CD4-positive, alpha-beta T cell treated with Interferon alpha-2 for 1 hour (primary cell): ENCODE measurements at regions not wholly inside any gene's neighbourhood (a gene's known extent, or its start where the extent isn't known, plus 50 kb on each side); places are given as distances from the start of the nearest gene placed in this dataset.
"Not testable (repeated sequence)": the region's sequence is repeated elsewhere in the genome, so short reads cannot be mapped to it uniquely, and the experiment has no call there.

Source experiments
- DNase-seq, 2 donors: peaks; one replicate each; pipeline ENCODE4 v3.0.0-alpha.2; 2020 to 2022

GRCh38 chr12:87529413-87529812 lies 499.8 kb downstream of the C12orf50 start:
- no peak for DNase-seq

DNA sequence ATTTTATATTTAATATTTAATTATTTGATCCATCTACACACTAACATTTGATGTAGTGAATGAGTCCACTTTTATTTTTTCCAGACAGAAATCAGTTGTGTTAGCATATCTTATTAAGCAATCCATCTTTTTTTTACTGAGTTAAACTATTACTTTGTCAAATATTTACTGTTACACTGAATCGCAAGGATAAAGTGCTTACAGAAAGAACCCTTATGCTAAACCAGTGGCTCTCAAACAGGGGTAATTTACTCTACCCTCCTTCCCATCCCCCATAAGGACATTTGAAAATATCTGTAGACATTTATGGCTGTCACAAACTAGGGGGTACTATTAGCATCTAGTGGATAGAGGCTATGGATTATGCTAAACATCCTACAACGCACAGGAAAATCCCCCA lies 508.2 kb downstream of the C12orf50 start:
- DNase-seq, result no peak

DNA sequence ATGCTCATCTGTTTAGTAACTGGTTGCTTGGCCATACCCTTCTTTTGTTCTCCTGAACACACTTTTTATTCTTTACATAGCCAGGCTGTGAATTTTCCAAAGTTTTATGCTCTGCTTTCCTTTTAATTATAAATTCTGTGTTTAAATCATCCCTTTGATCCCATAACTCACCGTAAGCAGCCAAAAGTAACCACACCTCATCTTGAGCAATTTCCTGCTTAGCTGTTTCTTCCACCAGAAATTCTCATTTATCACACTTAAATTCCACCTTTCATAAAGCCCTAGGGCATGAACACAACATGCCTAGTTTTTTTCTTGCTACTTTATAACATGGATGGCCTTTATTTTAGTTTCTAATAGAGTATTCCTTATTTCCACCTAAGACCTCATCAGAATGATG lies 510.7 kb downstream of the C12orf50 start:
- no peak for DNase-seq

GRCh38 chr12:87518036-87518435 lies 511.2 kb downstream of the C12orf50 start:
- DNase-seq, result no peak

DNA sequence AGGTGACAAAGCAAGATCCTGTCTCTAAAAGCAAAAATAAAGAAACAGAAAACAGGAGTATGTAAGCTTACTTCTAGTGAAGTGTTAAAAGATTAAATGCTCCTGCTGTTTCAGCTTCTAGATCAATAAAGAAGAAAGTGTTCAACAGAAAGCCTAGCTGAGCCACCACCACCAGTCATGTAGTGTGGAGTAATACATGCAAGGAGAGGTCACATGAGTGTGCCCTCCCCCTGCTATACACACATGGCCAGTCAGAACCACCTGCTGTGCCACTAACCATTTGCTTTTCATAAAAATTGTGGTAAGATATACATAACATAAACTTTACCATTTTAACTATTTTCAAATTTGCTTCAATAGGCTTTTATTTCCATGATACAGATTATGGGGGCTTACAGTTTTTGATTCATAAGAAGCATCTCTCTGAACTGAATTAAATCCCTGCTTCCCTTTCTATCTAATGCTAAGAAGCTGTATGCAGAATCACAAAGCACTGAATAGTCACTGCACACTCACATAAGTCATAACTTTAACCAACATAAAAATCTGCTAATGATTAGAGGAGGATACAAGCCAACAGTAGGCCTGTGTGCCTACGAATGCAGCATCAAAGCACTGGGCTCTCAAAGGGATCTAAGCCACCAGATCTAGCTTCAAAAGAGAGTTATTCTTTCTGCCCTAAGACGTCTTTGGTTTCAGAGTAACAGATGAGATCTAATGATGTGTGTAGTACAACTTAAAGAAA lies 515.5 kb downstream of the C12orf50 start:
- DNase-seq, result no peak

DNA sequence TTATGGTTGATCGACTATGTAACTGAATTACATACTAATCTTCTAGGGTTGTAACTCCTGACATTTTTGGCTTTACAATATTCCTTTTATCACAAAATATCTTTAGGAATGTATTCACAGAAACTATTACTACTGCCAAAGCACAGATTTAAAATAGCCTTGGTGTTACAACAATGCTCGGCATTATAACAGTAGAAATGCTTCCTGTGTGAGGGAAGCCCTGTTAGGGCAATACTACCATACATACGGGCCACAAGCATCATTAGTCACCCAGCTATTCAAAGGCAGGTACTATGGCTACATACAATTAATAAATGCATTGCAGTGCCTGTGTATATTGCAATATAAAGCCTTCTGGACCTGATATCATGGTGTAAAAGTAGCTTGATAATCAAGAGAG lies 517.8 kb downstream of the C12orf50 start:
- no peak for DNase-seq

- no peak for DNase-seq
Measured at GRCh38 chr12:87509237-87509820, 519.9 kb downstream of the C12orf50 start.

DNA sequence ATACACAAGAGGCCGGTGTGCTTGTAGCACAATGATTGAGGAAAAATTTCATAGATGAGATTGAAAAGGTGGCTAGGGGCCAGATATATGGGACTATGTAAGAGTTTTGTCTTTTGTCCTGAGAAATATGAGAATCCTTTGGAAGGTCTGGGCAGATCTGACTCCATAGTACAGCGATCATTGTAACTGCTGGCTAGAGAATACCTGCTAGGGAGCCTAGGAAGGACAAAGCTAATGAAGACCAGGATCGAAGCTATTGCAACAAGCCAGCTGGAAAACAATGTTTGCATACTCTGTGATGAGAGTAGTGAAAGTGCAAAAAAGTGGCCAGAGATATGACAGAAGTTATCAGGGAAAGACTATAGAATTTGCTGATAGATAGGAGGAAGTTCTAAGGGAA lies 537.6 kb downstream of the C12orf50 start:
- DNase-seq, result no peak

DNA sequence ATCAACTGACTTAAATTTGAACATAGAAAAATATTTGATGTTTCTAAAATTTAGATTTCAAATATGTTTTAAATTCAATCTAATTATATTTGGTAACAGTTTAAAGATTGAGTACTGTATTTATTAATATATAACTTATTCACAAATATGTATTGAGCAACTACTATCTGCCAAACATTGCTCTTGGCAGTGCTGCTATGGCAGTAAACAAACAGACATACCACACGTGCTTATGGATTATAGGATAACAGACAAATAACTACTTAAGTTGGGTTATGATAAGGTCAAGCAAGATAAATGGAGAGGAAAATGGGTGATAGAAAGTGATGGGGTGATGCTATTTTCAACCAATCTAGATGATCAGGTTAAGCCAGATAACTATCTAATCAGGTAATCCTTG lies 538.1 kb downstream of the C12orf50 start:
- no peak for DNase-seq

DNA sequence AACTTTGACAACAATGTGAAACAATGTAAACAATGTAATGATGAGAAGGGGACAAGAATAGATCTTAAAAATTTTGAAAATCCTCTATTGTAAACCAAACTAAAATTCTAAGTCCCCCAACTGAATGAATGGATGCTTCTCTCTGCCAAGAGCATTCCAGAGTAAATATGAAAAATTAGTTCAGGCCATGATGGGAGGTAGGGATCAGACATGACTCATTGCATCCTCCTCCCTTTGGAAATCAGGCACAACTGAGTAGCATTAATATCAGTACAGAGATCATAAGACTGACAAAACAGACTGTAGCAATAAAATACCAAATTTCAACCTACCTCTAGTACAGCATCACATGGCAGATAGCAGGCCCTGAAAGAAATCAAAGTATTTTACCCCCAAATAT lies 559.9 kb downstream of the C12orf50 start:
- DNase-seq, result no peak

- DNase-seq, result no peak
Measured at GRCh38 chr12:87467936-87468335, 561.3 kb downstream of the C12orf50 start.

GRCh38 chr12:87464565-87464964 lies 564.6 kb downstream of the C12orf50 start:
- no peak for DNase-seq

GRCh38 chr12:87444039-87444438 lies 585.2 kb downstream of the C12orf50 start:
- DNase-seq, result no peak

DNA sequence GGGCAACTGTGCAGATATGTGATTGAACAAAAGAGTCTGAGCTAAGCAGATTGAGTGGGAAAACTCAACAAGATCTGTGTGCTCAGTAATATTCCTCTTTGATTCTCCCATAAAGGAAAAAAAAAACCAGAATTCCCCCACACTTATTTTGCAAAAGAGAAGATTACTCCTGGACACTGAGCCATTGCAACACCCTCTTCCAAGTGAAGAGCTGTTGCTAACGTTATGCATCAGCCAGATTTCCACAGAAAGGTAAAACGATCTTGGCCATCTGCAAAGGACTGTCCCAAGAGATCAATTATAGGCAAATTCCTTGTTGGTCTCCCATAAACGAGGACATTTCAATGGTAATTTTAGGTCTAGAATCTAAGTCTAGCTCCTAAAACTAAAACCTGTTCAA lies 587.7 kb downstream of the C12orf50 start:
- no peak for DNase-seq

DNA sequence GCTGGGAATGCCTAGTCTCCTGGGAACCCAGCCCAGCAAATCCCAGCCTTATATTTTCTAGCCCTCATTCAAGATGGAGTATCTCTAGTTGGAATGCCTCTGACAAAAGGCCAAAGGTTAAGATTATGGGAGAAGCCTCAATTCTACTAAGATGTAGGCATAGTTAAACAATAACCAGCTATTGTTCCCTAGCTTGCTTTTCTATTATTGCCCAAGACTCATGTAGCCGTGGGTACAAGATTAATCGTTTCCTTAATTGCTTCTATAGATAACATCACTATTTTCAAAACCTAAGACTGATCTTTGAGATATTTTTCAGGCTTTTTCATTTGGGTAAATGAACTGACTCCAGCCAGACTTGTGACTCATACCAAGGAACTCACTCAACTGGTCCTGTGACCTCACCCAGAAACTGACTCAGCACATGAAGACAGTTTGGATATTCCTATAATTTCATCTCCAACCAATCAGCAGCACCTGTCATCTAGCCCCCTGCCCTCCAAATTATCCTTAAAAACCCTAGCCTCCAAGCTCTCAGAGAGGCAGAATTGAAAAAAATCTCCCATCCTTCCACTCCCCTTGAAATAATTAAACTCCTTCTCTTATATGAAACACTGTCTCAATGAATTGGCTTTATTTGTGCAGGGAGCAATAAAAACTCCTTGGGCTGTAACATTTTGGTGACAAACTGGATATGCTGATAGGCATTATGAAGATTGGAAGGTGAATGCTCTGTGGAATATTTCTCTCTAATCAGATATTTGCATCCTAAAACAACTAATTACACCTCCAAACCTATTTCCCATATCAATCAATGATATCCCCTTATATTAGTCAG lies 589.0 kb downstream of the C12orf50 start:
- DNase-seq, result no peak

DNA sequence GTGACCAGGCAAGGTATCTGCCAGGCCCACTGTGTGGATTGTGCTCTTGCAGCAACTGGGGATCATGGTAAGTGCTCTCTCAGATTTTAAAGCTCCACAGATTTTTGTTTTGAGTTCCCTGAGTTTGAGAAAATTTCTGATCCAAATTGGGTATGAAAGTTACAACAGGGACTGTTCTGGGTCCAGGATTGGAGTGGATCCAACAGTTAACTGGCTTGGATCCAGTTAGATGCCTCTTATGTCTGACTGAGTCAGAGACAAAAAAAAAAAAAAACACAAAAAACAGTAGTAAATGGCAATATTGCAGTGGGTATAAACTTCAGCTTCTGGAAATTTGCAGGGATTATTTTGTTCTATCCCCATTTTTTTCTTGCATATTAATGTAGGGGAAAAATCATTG lies 598.8 kb downstream of the C12orf50 start:
- DNase-seq, result no peak

- DNase-seq, result no peak
Measured at GRCh38 chr12:87428701-87429277, 600.4 kb downstream of the C12orf50 start.

DNA sequence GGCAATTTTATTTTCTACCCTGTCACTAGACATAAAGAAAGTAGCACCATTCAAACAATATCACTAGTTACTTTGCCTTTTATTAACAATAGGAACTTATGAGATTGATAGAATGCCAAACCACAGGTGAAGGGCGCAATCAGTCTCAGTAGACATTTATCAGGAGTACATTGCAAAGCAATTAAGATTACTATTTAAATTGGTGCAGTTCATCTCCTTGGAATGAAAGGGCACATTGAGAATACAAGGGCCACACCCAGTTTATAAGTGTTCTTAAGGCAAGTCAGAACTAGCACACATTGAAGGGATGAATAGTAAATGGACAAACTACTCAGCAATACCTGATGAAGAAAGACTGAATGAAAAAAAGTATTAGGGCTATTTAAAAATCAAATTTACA lies 601.4 kb downstream of the C12orf50 start:
- no peak for DNase-seq

GRCh38 chr12:87425942-87426554 lies 603.2 kb downstream of the C12orf50 start:
- no peak for DNase-seq

DNA sequence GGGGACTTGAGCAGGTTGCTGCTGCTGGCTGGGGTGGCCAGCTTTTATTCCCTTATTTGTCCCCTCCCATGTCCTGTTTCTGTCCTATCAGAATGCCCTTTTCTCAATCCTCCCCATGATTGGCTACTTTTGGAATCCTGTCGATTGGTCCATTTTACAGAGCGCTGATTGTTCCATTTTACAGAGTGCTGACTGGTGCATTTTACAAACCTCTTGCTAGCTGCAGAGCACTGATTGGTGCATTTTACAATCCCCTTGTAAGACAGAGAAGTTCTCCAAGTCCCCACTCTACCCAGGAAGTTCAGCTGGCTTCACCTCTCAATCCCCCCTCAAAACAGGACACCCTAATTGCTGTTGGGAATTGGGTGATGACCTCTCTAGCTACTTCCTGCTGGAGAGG lies 608.0 kb downstream of the C12orf50 start:
- not testable (repeated sequence) for DNase-seq

GRCh38 chr12:87413784-87414183 lies 615.4 kb downstream of the C12orf50 start:
- no peak for DNase-seq

DNA sequence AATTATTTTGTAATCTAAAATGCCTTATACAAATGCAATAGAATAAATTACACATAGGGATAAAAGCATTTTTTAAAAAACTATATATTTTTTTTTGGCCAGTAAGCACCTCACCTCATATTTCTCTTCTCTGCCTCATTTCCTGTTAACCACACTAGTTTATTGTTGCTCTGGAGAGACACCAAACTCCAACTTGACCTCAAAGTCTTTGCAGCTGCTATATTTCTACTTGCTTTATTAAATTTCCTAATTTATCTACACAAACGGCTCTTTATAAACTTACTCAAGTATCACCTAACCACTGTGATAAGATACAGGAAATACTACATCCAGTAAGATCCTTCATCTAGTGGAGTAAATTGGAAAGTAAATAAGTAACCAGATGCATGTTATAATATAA lies 622.3 kb downstream of the C12orf50 start:
- no peak for DNase-seq

- DNase-seq, result no peak
Measured at GRCh38 chr12:87405918-87406317, 623.3 kb downstream of the C12orf50 start.
